AG09309 (cell line): ENCODE measurements at regions not wholly inside any gene's neighbourhood (a gene's known extent, or its start where the extent isn't known, plus 50 kb on each side); places are given as distances from the start of the nearest gene placed in this dataset.

Experiments
- DNase-seq: peaks from one replicate; pipeline ENCODE4 v3.0.0-alpha.2; 2010; ENCODE audit warnings: low read depth
- H3K4me3 ChIP-seq: 2 replicates; pipeline ENCODE4 v1.5.1; 2011; ENCODE audit warnings: mild to moderate bottlenecking, low read depth, low read length, moderate library complexity; ENCODE audit not compliant: control insufficient read depth
- CTCF ChIP-seq: IDR thresholded peaks from 2 replicates; pipeline ENCODE4 v1.5.1; 2011; ENCODE audit warnings: mild to moderate bottlenecking, low read depth, low read length, inconsistent platforms; ENCODE audit not compliant: insufficient read depth, control insufficient read depth; ENCODE audit errors: missing control alignments

GRCh38 chr5:87150630-87151029 lies 117.1 kb upstream of the RASA1 start:
- no peak for DNase-seq
- TF ChIP-seq CTCF: no peak
- no peak overlapping the region for H3K4me3 ChIP-seq

GRCh38 chr5:87151547-87151946 lies 116.1 kb upstream of the RASA1 start:
- no peak for TF ChIP-seq CTCF
- no peak overlapping the region for H3K4me3 ChIP-seq
- DNase-seq: peak; percentile 44

- no peak for DNase-seq
- no peak for TF ChIP-seq CTCF
- no peak overlapping the region for H3K4me3 ChIP-seq
Observed at GRCh38 chr5:87152886-87153285, 114.8 kb upstream of the RASA1 start.

GRCh38 chr5:87154191-87154590 lies 113.5 kb upstream of the RASA1 start:
- no peak for TF ChIP-seq CTCF
- H3K4me3 ChIP-seq: no peak overlapping the region
- DNase-seq: no peak

- TF ChIP-seq CTCF: no peak
- no peak overlapping the region for H3K4me3 ChIP-seq
- no peak for DNase-seq
Observed at GRCh38 chr5:87155106-87155505, 112.6 kb upstream of the RASA1 start.

DNA sequence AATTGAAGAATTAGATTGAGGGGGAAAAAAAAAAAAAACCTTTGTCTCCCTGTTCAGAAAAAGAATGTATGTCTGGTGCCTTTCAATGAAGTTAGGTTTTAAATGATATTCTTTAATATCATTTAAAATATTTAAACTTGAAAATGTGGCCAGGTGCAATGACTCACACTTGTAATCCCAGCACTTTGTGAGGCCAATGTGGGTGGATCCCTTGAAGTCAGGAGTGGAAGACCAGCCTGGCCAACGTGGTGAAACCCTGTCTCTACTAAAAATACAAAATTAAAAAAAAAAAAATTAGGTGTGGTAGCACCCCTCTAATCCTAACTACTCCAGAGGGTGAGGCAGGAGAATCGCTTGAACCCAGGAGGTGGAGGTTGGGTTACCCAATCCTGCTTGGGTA lies 111.1 kb upstream of the RASA1 start:
- H3K4me3 ChIP-seq: no peak overlapping the region
- no peak for DNase-seq
- no peak for TF ChIP-seq CTCF

DNA sequence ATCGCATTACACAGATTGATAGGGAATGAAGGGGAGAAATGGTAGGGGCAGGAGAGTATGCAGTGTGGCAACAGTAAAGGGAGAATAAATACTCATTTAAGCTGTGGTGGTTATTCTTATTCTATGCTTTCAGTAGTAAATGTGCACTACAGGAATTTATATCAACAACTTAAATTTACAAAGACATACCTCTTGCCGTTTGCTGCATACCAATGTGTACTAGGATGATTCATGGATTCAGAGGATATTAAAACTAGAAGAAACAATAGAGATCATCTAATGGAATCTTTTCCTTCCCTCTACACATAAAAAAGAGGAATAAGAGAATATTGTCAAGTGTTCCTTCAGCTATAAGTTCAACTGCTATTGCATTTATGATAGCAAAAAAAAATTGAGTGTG lies 103.3 kb upstream of the RASA1 start:
- no peak for TF ChIP-seq CTCF
- no peak for DNase-seq
- no peak overlapping the region for H3K4me3 ChIP-seq
